Breast epithelium (tissue), 3 donors: ENCODE measurements at regions not wholly inside any gene's neighbourhood (a gene's known extent, or its start where the extent isn't known, plus 50 kb on each side); places are given as distances from the start of the nearest gene placed in this dataset.

Experiments
- CTCF ChIP-seq, 3 donors: fragments of 450-650 bp; IDR thresholded peaks; one replicate each; pipeline ENCODE4 v1.5.1; 2016 to 2017; ENCODE audit warnings: antibody characterized with exemption in 3 of 3, mild to moderate bottlenecking in 3 of 3, moderate library complexity in 3 of 3
- POLR2A ChIP-seq: fragments of 450-650 bp; IDR thresholded peaks from one replicate; pipeline ENCODE4 v1.6.1; 2016; ENCODE audit warnings: antibody characterized with exemption, mild to moderate bottlenecking, moderate library complexity
- POLR2AphosphoS5 ChIP-seq, 3 donors: sonication (generic); formaldehyde crosslinking; IDR thresholded peaks; one replicate each; pipeline ENCODE4 v1.6.1; 2017; ENCODE audit warnings: antibody characterized with exemption in 3 of 3

DNA sequence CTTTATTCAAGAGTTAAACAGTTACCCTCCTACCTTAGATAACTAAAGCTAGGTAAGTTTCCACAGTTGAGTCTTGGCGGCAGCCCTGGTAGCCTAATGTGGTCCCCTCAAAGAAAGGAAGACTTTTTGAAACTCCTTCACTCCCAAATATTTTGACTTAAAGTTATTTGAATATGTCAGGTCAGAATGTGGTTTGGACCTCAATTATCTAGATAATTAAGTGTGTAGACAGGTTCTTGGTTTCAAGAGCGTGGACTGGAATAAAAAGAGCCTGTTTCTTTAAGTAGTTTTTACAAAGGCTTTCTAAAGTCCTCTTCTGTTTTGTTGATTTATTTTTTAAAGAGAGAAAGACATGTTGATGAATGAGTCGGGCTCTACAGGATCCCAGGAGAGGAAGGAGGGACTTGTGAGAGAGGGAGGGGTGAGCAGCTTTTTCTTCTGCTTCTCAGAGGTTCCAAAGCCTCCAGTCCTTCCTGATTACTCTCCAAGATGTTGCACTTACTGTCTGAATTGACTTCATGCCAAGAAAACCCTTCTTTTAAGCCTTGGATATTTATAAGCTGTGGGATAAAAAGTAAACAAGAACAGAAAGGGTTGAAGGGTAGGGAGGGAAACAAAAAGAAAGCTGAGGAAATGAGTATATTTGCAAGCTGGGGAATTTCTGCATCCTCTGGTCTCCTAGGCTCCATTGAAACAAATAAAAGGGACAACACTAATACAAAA, 457.4 kb downstream of the IGSF11 start:
- TF ChIP-seq POLR2A: no peak
- TF ChIP-seq CTCF (IDR thresholded peaks at IDR 0.05): no peak
- TF ChIP-seq POLR2AphosphoS5 (IDR thresholded peaks at IDR 0.05): no peak
